ENCODE measurements at regions not wholly inside any gene's neighbourhood (a gene's known extent, or its start where the extent isn't known, plus 50 kb on each side); places are given as distances from the start of the nearest gene placed in this dataset.
A peak's percentile ranks its signal among the peaks of the same experiment; 100 is the strongest.

DNA sequence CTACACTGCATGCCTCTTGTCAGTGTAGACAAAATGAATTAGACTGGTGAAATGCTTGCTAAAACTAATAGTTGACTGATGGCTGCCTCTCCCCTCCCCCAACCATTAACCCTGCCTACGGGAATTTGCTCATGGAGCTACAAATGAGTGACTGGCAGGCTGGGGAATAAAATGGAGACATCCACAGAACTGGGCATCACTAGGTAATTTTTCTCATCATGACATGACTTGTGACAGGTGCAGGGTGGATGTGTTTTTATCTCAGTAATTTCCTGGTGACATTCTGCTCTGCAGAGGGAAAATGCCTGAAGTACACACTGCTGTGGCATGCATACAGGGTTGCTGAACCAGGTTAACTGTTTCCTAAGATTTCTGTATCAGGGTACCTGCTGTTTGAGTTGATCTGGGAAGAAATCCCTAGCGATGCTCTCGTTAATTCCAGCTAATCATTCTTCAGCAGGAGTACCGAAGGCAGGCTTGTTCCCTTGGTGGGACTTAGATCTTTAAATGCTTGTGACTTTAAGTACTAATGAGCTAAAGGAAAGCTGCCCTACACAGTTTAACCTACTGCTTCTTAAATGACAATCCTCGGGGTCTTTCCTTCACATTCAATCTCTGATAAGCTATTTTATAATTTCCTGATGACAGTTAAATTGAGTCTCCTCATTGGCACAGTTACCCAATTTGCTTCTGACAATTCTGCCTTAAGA lies 376.3 kb upstream of the LCORL start:
- DNase-seq (no peak), ATAC-seq (no peak)
- Histone ChIP-seq H3K27ac (no peak overlapping the region), H3K36me3 (no peaks in the 10 kb centered on the region), H3K4me1 (no peaks in the 10 kb centered on the region), H3K4me3 (no peak overlapping the region), H3K27me3 (ENCODE audit: low read depth) (no peaks in the 10 kb centered on the region), H3K9me3 (no peaks in the 10 kb centered on the region)
- intact Hi-C loops (cut with DNase I), result no loop called here
- TF ChIP-seq, protein P1, sequence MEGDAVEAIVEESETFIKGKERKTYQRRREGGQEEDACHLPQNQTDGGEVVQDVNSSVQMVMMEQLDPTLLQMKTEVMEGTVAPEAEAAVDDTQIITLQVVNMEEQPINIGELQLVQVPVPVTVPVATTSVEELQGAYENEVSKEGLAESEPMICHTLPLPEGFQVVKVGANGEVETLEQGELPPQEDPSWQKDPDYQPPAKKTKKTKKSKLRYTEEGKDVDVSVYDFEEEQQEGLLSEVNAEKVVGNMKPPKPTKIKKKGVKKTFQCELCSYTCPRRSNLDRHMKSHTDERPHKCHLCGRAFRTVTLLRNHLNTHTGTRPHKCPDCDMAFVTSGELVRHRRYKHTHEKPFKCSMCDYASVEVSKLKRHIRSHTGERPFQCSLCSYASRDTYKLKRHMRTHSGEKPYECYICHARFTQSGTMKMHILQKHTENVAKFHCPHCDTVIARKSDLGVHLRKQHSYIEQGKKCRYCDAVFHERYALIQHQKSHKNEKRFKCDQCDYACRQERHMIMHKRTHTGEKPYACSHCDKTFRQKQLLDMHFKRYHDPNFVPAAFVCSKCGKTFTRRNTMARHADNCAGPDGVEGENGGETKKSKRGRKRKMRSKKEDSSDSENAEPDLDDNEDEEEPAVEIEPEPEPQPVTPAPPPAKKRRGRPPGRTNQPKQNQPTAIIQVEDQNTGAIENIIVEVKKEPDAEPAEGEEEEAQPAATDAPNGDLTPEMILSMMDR (IDR thresholded peaks at IDR 0.05), result no peak

DNA sequence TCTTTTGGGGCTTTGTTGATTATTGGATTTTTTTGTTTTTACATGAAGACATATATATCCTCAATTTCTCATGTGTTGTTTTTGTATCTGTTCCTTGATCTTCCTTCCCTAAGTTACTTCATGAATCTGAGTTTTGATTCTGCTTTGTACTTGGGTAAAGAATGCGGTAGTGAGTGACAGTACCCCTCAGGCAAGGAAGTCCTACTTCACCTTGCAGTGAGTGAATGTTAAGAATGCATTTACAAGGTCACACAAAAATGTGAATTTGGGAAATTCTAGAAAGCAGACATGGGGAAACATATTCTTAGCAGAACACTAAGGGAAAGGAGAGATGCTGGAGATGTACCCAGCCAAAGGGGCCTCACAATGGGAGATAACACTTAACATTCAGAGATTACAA lies 373.1 kb upstream of the LCORL start:
- H3K36me3 ChIP-seq, result no peaks in the 10 kb centered on the region

DNA sequence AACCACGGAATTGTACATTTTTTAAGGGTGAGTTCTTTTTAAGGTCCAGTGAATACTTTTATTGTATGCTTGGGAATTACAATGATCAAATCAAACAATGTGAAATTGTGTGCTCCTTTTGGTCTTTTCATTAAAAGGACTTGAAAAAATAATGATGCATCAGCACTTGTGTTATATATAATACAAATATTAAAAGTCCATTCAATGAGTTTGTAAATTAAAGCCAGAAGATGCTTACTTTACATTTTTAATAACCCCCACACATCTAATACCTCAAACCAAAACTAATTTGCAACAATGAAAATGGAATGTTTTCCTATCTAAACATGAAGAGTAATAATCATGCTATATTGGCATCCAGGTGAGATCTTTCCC lies 369.8 kb upstream of the LCORL start:
- no peaks in the 10 kb centered on the region for H3K36me3 ChIP-seq
- intact Hi-C loops (cut with DNase I), result no loop called here
- TF ChIP-seq, protein P1 (IDR thresholded peaks at IDR 0.05), result no peak
- ATAC-seq (no peak), DNase-seq (no peak)
- H3K4me3 ChIP-seq, result no peak overlapping the region
- no peaks in the 10 kb centered on the region for H3K4me1 ChIP-seq
- H3K27ac ChIP-seq, result no peak overlapping the region
- H3K27me3 ChIP-seq (ENCODE audit: low read depth), result no peaks in the 10 kb centered on the region
- no peaks in the 10 kb centered on the region for H3K9me3 ChIP-seq

More for the DNA sequence above, 373.1 kb upstream of the LCORL start:
- Histone ChIP-seq H3K4me1 (no peaks in the 10 kb centered on the region), H3K27me3 (ENCODE audit: low read depth) (no peaks in the 10 kb centered on the region), H3K9me3 (no peaks in the 10 kb centered on the region), H3K27ac (no peak overlapping the region), H3K4me3 (no peak overlapping the region)
- TF ChIP-seq, protein P1 (IDR thresholded peaks at IDR 0.05), result no peak
- ATAC-seq (no peak), DNase-seq (no peak)
- intact Hi-C loops (cut with DNase I), result no loop called here

DNA sequence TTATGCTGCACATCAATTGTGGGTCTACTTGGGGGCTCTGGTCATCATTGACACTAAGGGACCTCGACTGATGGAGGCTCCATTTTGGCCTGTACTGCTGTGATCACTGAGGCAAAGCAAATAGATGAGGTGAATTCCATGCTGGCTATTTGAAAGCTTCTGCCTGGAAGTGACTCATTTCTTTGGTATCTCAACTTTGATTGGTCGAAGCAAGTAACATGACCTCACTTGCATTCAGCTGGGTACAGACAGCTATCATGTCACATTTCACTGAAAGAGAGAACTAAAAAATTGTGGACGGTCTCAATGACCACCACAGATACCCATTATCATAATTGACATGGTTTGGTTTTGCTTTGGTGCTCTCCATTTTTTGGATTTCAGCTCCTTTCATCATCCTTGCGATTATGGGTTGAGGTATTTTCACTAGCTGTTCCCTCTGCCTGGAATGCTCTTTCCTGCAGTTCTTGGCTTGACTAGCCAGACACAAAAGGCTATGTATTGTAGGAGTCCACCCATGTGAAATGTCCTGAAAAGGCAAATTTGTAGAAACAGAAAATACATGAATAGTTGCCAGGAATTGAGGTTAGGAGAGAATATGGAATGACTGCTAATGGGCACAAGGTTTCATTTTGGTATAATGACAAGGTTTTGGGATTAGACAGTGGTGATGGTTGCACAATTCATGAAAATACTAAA lies 369.2 kb upstream of the LCORL start:
- DNase-seq, result no peak
- H3K36me3 ChIP-seq, result no peaks in the 10 kb centered on the region

DNA sequence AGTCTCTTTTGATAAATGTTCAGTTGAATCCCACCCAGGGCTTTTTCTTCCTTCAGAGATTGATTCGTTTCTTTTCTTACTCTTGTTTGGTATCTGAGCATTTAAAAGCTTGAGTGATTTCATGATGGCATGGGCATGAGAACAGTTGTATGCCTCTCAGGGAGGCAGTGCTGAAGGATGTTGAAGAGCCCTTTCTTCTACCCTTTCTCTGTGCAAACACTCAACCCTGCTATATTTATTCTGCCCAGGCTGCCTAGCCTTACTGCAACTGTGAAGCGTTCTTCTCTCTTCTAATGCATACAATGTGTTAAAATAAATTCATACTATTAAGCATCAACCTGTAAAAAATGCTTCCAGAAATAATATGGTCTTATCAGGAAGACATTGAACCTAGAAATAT lies 367.6 kb upstream of the LCORL start:
- Histone ChIP-seq H3K4me1 (no peaks in the 10 kb centered on the region), H3K36me3 (no peaks in the 10 kb centered on the region), H3K4me3 (no peak overlapping the region), H3K27me3 (ENCODE audit: low read depth) (no peaks in the 10 kb centered on the region), H3K9me3 (no peaks in the 10 kb centered on the region), H3K27ac (no peak overlapping the region)
- DNase-seq (no peak), ATAC-seq (peak in 1 of 2 donors; percentile 51)
- TF ChIP-seq, protein P1 (IDR thresholded peaks at IDR 0.05), result no peak
- intact Hi-C loops (cut with DNase I), result no loop called here

More for the DNA sequence above, 369.2 kb upstream of the LCORL start:
- no peak for ATAC-seq
- H3K4me3 ChIP-seq, result no peak overlapping the region
- no peaks in the 10 kb centered on the region for H3K4me1 ChIP-seq
- TF ChIP-seq, protein P1 (IDR thresholded peaks at IDR 0.05), result no peak
- intact Hi-C loops (cut with DNase I), result no loop called here
- no peaks in the 10 kb centered on the region for H3K27me3 ChIP-seq (ENCODE audit: low read depth)
- H3K27ac ChIP-seq, result no peak overlapping the region
- H3K9me3 ChIP-seq, result no peaks in the 10 kb centered on the region

Measured in lower lobe of right lung (tissue), 2 donors.